BE2C (cell line): ENCODE measurements at regions not wholly inside any gene's neighbourhood (a gene's known extent, or its start where the extent isn't known, plus 50 kb on each side); places are given as distances from the start of the nearest gene placed in this dataset.

Experiments
- DNase-seq: peaks from one replicate; pipeline ENCODE4 v3.0.0-alpha.2; 2020
- H3K27me3 ChIP-seq: fragments of 250-450 bp; sonication (Bioruptor Pico); 2 replicates; pipeline ENCODE4 v1.5.1; 2020; ENCODE audit warnings: mild to moderate bottlenecking
- H3K36me3 ChIP-seq: fragments of 250-450 bp; sonication (Bioruptor Pico); 2 replicates; pipeline ENCODE4 v1.5.1; 2020; ENCODE audit warnings: mild to moderate bottlenecking
- H3K4me1 ChIP-seq: fragments of 250-450 bp; sonication (Bioruptor Pico); 2 replicates; pipeline ENCODE4 v1.5.1; 2020
- H3K4me3 ChIP-seq: 2 replicates; pipeline ENCODE4 v1.5.1; 2011; ENCODE audit warnings: low read depth, low read length
- H3K9me3 ChIP-seq: fragments of 250-450 bp; sonication (Bioruptor Pico); 2 replicates; pipeline ENCODE4 v1.5.1; 2020
- CTCF ChIP-seq: IDR thresholded peaks from 2 replicates; pipeline ENCODE4 v1.5.1; 2012; ENCODE audit warnings: mild to moderate bottlenecking, low read depth, low read length

GRCh38 chr1:82511441-82511840 is 710.7 kb downstream of the ADGRL2 start:
- TF ChIP-seq CTCF = no peak
- H3K27me3 ChIP-seq = no peaks in the 10 kb centered on the region

GRCh38 chr1:82510431-82510830 is 709.7 kb downstream of the ADGRL2 start:
- no peaks in the 10 kb centered on the region for H3K9me3 ChIP-seq
- no peak overlapping the region for H3K4me3 ChIP-seq
- H3K27me3 ChIP-seq = no peaks in the 10 kb centered on the region
- TF ChIP-seq CTCF = no peak
- no peak for DNase-seq
- H3K36me3 ChIP-seq = no peaks in the 10 kb centered on the region
- no peaks in the 10 kb centered on the region for H3K4me1 ChIP-seq

More at GRCh38 chr1:82511441-82511840, 710.7 kb downstream of the ADGRL2 start:
- DNase-seq = no peak
- H3K9me3 ChIP-seq = no peaks in the 10 kb centered on the region
- no peaks in the 10 kb centered on the region for H3K4me1 ChIP-seq
- H3K36me3 ChIP-seq = no peaks in the 10 kb centered on the region
- H3K4me3 ChIP-seq = no peak overlapping the region

DNA sequence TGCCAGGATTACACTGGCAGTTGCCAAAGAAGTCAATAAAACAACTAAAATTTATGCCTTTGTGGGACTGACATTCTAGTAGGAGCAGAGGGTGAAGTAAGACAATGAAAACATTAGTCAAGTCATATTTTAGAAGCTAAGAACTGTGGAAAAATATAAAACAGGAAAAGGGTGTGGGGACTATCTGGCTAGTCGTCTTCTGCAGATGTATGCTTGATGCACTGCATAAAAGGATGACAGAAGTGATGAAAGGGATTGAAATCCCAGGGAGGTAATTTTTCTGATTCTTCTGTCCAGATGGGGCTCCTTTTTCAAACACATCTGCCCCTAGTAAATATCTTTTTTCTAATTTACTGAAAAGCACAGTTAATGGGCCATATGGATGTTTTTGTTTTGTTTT is 706.3 kb downstream of the ADGRL2 start:
- Histone ChIP-seq H3K36me3 (no peaks in the 10 kb centered on the region), H3K4me3 (no peak overlapping the region), H3K9me3 (no peaks in the 10 kb centered on the region), H3K27me3 (no peaks in the 10 kb centered on the region), H3K4me1 (no peaks in the 10 kb centered on the region)
- no peak for DNase-seq
- no peak for TF ChIP-seq CTCF

DNA sequence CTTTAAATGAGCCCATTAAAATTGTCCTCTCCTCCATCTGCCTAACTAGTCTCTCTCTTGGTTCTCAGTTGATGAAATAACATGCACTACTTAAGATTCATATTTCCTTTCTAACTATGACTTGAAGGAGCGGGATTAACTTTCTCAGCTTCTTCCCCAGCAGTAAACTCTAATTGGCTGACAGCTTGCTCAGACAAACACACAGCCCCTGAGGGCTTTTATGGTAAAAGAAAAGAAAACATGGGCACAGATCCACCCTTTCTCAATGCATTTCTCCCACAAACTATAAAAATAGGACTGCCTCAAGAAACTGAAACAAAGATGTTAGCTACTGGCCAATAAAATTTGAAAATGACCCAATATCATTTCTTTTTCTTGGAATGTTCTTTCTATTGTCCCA is 703.1 kb downstream of the ADGRL2 start:
- no peaks in the 10 kb centered on the region for H3K36me3 ChIP-seq
- H3K4me3 ChIP-seq = no peak overlapping the region
- no peaks in the 10 kb centered on the region for H3K4me1 ChIP-seq
- no peaks in the 10 kb centered on the region for H3K9me3 ChIP-seq
- H3K27me3 ChIP-seq = no peaks in the 10 kb centered on the region
- DNase-seq = no peak
- no peak for TF ChIP-seq CTCF

DNA sequence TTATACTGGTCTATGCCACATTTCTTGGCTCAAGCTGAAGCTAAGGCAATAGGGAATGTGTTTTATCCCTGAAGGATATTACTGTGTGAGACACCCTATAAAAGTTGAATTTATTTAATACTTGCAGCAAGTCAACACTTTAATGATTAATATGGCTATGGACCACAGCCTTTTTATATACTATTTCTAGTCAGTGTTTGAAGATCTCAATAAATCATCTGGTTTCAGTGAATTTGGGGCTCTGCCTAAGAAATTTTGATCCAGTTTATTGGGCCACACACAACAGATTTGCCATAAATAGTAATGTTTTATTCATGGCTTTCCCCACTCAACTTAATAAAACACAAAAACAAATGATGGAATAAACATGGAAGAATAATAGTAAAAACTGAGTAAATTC is 698.3 kb downstream of the ADGRL2 start:
- TF ChIP-seq CTCF = no peak
- DNase-seq = no peak
- Histone ChIP-seq H3K4me1 (no peaks in the 10 kb centered on the region), H3K4me3 (no peak overlapping the region), H3K27me3 (no peaks in the 10 kb centered on the region), H3K9me3 (no peaks in the 10 kb centered on the region), H3K36me3 (no peaks in the 10 kb centered on the region)

DNA sequence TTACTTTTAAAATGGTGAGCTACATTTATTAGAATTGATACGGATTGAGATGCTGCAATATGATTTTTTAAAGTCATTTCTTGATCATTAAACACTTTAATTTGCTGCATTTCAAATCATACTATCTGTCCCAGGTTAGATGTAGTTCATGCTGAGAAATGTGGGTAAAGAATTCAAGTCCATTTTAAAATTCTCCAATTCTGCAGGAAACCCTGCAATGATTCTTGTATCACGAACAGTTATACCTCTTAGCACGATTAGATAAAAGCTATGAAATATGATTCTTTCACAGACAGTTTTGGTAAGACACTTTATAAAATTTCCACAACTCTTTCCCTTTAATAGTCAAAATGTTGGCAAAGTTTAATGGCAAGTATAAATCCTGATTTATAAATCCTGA is 693.4 kb downstream of the ADGRL2 start:
- Histone ChIP-seq H3K4me1 (no peaks in the 10 kb centered on the region), H3K9me3 (no peaks in the 10 kb centered on the region), H3K36me3 (no peaks in the 10 kb centered on the region), H3K4me3 (no peak overlapping the region), H3K27me3 (no peaks in the 10 kb centered on the region)
- no peak for DNase-seq
- no peak for TF ChIP-seq CTCF
